ENCODE measurements at regions not wholly inside any gene's neighbourhood (a gene's known extent, or its start where the extent isn't known, plus 50 kb on each side); places are given as distances from the start of the nearest gene placed in this dataset.

DNA sequence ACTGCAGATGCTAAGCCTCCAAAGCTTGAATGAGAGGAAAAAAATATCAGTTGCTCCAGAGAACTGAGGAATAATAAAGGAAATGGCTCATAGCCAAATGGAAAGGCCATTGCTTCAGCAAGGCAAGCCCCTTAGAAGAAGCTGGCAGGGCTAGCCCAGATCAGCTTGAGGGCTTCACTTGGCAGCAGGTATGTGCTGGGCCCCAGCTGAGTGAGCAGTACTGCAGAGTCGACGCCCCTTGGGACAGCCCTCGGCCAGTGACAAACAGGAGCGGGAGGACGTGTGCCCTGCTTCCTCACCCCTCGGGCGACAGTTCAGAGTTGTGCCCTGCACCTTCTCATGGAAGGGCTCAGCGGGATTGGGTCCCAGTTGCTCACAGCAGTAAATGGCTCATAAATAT lies 1031.2 kb upstream of the TMEM132C start:
- in situ Hi-C loops (cut with MboI; ENCODE audit: low sequenced_read_pairs, unreplicated experiment), result no loop called here
- no peak for DNase-seq (ENCODE audit: low spot score)

DNA sequence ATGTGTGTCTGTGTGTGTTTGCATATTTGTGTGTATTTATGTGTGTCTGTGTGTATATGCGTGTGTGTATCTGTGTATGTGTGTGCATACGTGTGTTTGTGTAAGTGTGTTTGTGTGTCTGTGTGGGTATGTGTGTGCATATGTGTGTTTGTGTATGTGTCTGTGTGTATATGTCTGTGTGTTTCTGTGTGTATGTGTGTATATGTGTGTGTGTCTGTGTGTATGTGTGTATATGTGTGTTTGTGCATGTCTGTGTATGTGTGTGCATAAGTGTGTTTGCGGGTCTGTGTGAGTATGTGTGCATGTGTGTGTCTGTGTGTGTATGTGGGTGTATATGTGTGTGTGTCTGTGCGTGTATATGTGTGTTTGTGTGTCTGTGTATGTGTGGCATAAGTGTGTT lies 1030.5 kb upstream of the TMEM132C start:
- TF ChIP-seq, protein P1, sequence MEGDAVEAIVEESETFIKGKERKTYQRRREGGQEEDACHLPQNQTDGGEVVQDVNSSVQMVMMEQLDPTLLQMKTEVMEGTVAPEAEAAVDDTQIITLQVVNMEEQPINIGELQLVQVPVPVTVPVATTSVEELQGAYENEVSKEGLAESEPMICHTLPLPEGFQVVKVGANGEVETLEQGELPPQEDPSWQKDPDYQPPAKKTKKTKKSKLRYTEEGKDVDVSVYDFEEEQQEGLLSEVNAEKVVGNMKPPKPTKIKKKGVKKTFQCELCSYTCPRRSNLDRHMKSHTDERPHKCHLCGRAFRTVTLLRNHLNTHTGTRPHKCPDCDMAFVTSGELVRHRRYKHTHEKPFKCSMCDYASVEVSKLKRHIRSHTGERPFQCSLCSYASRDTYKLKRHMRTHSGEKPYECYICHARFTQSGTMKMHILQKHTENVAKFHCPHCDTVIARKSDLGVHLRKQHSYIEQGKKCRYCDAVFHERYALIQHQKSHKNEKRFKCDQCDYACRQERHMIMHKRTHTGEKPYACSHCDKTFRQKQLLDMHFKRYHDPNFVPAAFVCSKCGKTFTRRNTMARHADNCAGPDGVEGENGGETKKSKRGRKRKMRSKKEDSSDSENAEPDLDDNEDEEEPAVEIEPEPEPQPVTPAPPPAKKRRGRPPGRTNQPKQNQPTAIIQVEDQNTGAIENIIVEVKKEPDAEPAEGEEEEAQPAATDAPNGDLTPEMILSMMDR (IDR thresholded peaks at IDR 0.05; ENCODE audit: borderline replicate concordance, control extremely low read depth, extremely low read depth, insufficient read depth, missing control alignments), result no peak
- in situ Hi-C loops (cut with MboI; ENCODE audit: low sequenced_read_pairs, unreplicated experiment), result no loop called here
- DNase-seq (ENCODE audit: low spot score), result no peak

More for the DNA sequence above, 1031.2 kb upstream of the TMEM132C start:
- TF ChIP-seq, protein P1 (IDR thresholded peaks at IDR 0.05; ENCODE audit: borderline replicate concordance, control extremely low read depth, extremely low read depth, insufficient read depth, missing control alignments), result no peak

DNA sequence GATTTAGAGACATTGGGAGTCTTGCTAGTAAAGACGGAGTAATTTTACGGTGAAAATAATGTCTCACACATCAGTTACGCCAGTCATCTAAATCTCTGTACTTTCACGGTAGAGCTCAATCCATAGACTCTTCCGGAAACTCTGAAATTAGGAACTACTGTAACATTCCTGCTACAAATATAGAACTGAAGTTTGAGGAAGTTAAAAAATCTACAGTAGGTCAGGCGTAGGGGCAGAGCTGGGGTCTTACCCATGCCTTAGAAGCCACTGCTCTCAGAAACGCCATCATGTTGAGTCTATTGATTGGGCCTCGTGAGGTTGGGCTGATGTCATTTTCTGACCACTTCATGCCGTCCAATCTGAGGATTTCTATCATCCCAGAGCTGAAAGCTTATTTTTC lies 1029.8 kb upstream of the TMEM132C start:
- TF ChIP-seq, protein P1 (IDR thresholded peaks at IDR 0.05; ENCODE audit: borderline replicate concordance, control extremely low read depth, extremely low read depth, insufficient read depth, missing control alignments), result no peak
- in situ Hi-C loops (cut with MboI; ENCODE audit: low sequenced_read_pairs, unreplicated experiment), result no loop called here
- DNase-seq (ENCODE audit: low spot score), result no peak

DNA sequence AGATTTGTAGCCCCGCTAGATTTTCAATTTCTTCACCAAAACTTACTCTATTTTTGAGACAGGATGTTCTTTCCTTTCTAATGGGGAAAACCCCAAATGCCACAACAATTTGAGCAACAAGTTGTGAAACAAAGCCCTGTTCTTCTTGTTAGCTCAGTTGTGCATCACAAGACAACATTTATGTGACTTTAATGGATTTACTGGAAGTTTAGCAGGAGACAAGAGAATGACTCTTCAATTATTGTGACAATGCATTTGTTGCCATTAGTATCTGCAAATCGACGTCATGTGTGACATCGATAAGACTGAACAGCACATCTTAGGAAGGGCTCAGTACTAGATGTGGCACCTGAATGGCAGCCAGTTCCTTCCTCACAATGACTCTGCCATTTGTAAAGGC lies 1028.9 kb upstream of the TMEM132C start:
- TF ChIP-seq, protein P1 (IDR thresholded peaks at IDR 0.05; ENCODE audit: borderline replicate concordance, control extremely low read depth, extremely low read depth, insufficient read depth, missing control alignments), result no peak
- no peak for DNase-seq (ENCODE audit: low spot score)
- in situ Hi-C loops (cut with MboI; ENCODE audit: low sequenced_read_pairs, unreplicated experiment), result no loop called here

DNA sequence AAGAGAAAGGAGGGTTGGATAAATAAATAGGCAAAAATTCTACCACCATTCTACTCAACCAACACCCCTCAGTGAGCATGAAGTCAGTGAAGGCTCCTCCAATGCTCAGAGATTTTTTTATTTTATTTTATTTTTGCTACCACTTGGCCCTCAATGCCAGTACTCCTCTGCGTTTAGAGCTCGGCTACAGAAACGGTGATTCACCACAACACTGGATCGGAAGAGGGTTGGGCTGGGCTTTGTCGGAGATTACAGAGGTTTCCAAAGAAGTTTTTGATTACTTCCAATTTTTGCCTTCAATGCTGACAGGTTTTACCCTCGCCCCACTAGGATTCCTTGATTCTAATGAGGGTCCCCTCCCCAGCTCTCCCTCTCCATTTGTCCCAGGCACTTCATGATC lies 1027.2 kb upstream of the TMEM132C start:
- TF ChIP-seq, protein P1 (IDR thresholded peaks at IDR 0.05; ENCODE audit: borderline replicate concordance, control extremely low read depth, extremely low read depth, insufficient read depth, missing control alignments), result no peak
- DNase-seq (ENCODE audit: low spot score), result no peak
- in situ Hi-C loops (cut with MboI; ENCODE audit: low sequenced_read_pairs, unreplicated experiment), result no loop called here

DNA sequence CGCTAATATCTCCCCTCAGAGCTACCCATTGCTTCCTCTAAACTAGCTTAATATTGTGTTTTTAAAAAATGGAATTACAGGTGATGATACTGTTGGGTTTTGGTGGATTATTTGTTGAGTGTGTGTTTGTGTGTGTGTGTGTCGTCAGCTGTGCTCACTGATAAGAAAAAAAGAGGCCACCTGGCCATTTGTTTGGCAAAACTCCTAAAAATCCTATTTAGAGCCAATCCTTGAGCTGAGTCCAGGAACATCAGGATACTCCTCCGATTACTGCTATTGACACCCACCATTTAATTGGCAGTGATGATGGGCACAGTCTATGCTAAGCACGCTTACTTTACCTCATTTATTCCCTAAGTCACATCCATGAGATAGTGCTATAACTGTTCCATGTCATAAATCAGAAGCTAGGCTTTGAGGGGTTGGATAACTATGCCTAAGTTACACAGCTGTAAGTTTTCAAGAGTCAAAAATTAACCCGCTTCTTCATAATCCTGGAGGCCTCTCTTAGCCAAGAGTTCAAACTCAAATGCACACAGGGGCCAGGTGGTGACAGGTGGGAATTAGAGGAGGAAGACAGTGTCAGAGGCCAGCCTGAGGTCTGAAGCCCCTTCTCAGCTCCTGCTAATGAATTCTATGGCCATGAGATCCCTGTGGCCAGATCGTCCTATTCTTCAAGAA lies 1026.6 kb upstream of the TMEM132C start:
- DNase-seq (ENCODE audit: low spot score), result no peak
- TF ChIP-seq, protein P1 (IDR thresholded peaks at IDR 0.05; ENCODE audit: borderline replicate concordance, control extremely low read depth, extremely low read depth, insufficient read depth, missing control alignments), result no peak
- in situ Hi-C loops (cut with MboI; ENCODE audit: low sequenced_read_pairs, unreplicated experiment), result no loop called here

Measured in GM13976 (cell line).